ENCODE measurements at regions not wholly inside any gene's neighbourhood (a gene's known extent, or its start where the extent isn't known, plus 50 kb on each side); places are given as distances from the start of the nearest gene placed in this dataset.

DNA sequence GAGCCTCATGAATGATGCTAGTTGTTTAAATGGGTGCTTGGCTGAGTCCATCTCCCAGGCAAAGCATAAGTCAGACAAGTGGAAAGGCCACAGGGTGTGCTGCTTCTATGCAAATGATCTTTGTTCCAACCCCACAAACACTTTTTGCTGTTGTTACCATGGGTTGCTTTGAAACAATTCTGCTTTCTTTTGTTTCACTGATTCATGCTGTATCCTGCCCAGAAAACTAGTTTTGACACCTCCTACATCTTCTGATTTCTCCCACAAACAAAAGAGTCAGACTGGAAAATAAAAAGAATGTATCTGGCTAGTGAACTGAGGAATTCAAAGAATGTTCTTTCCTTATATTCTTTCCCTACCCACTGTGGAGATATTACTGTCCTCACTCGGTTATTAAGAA, 298.6 kb downstream of the DIRAS2 start:
- intact Hi-C loops (cut with DNase I): no loop called here
- H3K36me3 ChIP-seq: no peaks in the 10 kb centered on the region
- H3K4me3 ChIP-seq: no peak overlapping the region
- no peak for TF ChIP-seq CTCF (IDR thresholded peaks at IDR 0.05)
- H3K9me3 ChIP-seq: no peaks in the 10 kb centered on the region
- no peak for DNase-seq
- no peaks in the 10 kb centered on the region for H3K4me1 ChIP-seq
- no peak overlapping the region for H3K27ac ChIP-seq
- ATAC-seq: no peak
- no peaks in the 10 kb centered on the region for H3K27me3 ChIP-seq (ENCODE audit: low read depth)

GRCh38 chr9:90365666-90366065, 277.0 kb downstream of the DIRAS2 start:
- intact Hi-C loops (cut with DNase I): no loop called here
- no peak for DNase-seq
- Histone ChIP-seq H3K36me3 (no peaks in the 10 kb centered on the region), H3K9me3 (no peaks in the 10 kb centered on the region), H3K4me1 (no peaks in the 10 kb centered on the region), H3K27me3 (ENCODE audit: low read depth) (no peaks in the 10 kb centered on the region), H3K27ac (no peak overlapping the region), H3K4me3 (no peak overlapping the region)
- no peak for ATAC-seq
- no peak for TF ChIP-seq CTCF (IDR thresholded peaks at IDR 0.05)

- DNase-seq (no peak), ATAC-seq (peak in 1 of 2 donors; percentile 57)
- Histone ChIP-seq H3K27ac (no peak overlapping the region), H3K4me3 (no peak overlapping the region), H3K27me3 (ENCODE audit: low read depth) (no peaks in the 10 kb centered on the region), H3K4me1 (no peaks in the 10 kb centered on the region), H3K9me3 (no peaks in the 10 kb centered on the region), H3K36me3 (no peaks in the 10 kb centered on the region)
- TF ChIP-seq CTCF (IDR thresholded peaks at IDR 0.05): no peak
- intact Hi-C loops (cut with DNase I): no loop called here
Observed at GRCh38 chr9:90368241-90368640, 274.4 kb downstream of the DIRAS2 start.

DNA sequence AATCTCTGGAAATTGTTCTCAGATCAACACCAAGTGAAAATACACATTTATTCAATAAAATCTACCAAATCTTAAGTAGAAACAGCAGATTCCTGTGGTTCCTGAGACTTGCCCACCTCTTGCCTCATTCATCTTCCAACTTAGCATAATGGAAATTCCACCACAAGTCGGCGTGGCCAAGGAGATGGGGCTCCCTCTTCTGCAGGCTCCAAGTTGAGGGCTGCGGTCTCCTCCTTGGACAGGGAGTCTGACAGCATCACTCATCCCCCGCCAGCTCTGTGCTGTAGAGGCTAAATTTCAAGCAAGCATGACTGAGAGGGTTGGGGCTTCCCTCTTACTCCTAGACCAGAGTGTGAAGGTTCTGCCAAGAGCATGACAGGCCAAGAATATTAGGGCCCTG, 273.7 kb downstream of the DIRAS2 start:
- no peaks in the 10 kb centered on the region for H3K4me1 ChIP-seq
- no peak overlapping the region for H3K4me3 ChIP-seq
- no peak for DNase-seq
- H3K27me3 ChIP-seq (ENCODE audit: low read depth): no peaks in the 10 kb centered on the region
- no peaks in the 10 kb centered on the region for H3K9me3 ChIP-seq
- H3K27ac ChIP-seq: no peak overlapping the region
- no peak for TF ChIP-seq CTCF (IDR thresholded peaks at IDR 0.05)
- H3K36me3 ChIP-seq: no peaks in the 10 kb centered on the region
- intact Hi-C loops (cut with DNase I): no loop called here
- ATAC-seq: no peak

DNA sequence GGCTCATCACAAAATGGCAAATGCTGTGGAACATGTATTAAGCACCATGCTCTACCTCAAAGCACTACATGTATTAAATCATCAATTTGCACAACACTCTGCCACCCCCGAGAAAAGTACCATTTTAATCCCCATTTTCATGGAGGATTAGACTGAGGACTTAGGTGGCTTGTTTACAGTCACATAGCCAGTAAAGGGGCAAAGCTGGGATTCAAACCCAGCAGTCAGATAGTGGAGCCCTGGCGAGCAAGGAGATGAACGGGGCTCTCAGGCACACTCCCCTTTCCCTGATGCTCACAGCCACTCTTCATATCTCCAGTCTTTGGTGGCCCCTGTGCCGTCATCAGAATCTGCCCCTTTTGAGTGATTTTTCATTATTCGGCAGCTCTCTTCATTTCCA, 262.9 kb downstream of the DIRAS2 start:
- no peak for ATAC-seq
- Histone ChIP-seq H3K36me3 (no peaks in the 10 kb centered on the region), H3K27ac (no peak overlapping the region), H3K4me1 (no peaks in the 10 kb centered on the region), H3K27me3 (ENCODE audit: low read depth) (no peaks in the 10 kb centered on the region), H3K9me3 (no peaks in the 10 kb centered on the region), H3K4me3 (no peak overlapping the region)
- intact Hi-C loops (cut with DNase I): no loop called here
- TF ChIP-seq CTCF (IDR thresholded peaks at IDR 0.05): no peak
- DNase-seq: no peak

- Histone ChIP-seq H3K9me3 (no peaks in the 10 kb centered on the region), H3K4me1 (no peaks in the 10 kb centered on the region), H3K27me3 (ENCODE audit: low read depth) (peaks cover 4% of the 10 kb centered on the region), H3K36me3 (no peaks in the 10 kb centered on the region), H3K4me3 (no peak overlapping the region), H3K27ac (no peak overlapping the region)
- ATAC-seq: no peak
- no peak for DNase-seq
- intact Hi-C loops (cut with DNase I): no loop called here
- TF ChIP-seq CTCF (IDR thresholded peaks at IDR 0.05): no peak
Observed at GRCh38 chr9:90385146-90385545, 257.5 kb downstream of the DIRAS2 start.

Measured in lower lobe of right lung (tissue), 2 donors.